Activated naive CD8-positive, alpha-beta T cell treated with anti-CD3 and anti-CD28 coated beads, Interleukin-2, amount 10 ng/mL, durations not matched to agents 7 days and 5 days (primary cell): ENCODE measurements at regions not wholly inside any gene's neighbourhood (a gene's known extent, or its start where the extent isn't known, plus 50 kb on each side); places are given as distances from the start of the nearest gene placed in this dataset.
A peak's percentile ranks its signal among the peaks of the same experiment; 100 is the strongest.

Experiments
- ATAC-seq: fragments of 150-1000 bp; cut with Tn5 transposase; one replicate; pipeline ENCODE4 v1.10.0; 2021; ENCODE audit warnings: low read depth, moderate library complexity
- POLR2A ChIA-PET: fragments of 350-600 bp; sonication (Branson Sonifier 250); formaldehyde crosslinking; loops from one replicate; lab custom pipeline; 2021; ENCODE audit warnings: antibody characterized with exemption; lab: Charles Lee
- DNase-seq: peaks from one replicate; pipeline ENCODE4 v3.0.0; 2021
- H3K27ac Mint-ChIP-seq: one replicate; pipeline ENCODE4 v1.8.0; 2022; ENCODE audit warnings: mild to moderate bottlenecking, mixed read lengths
- H3K27me3 Mint-ChIP-seq: one replicate; pipeline ENCODE4 v1.8.0; 2022; ENCODE audit warnings: mild to moderate bottlenecking, moderate library complexity, mixed read lengths
- H3K36me3 Mint-ChIP-seq: one replicate; pipeline ENCODE4 v1.8.0; 2021; ENCODE audit warnings: mild to moderate bottlenecking, mixed read lengths
- H3K4me1 Mint-ChIP-seq: one replicate; pipeline ENCODE4 v1.8.0; 2021; ENCODE audit warnings: mixed read lengths
- H3K4me3 Mint-ChIP-seq: one replicate; pipeline ENCODE4 v1.8.0; 2022; ENCODE audit warnings: mild to moderate bottlenecking, moderate library complexity, mixed read lengths
- H3K9me3 Mint-ChIP-seq: one replicate; pipeline ENCODE4 v1.8.0; 2021; ENCODE audit warnings: mixed read lengths

DNA sequence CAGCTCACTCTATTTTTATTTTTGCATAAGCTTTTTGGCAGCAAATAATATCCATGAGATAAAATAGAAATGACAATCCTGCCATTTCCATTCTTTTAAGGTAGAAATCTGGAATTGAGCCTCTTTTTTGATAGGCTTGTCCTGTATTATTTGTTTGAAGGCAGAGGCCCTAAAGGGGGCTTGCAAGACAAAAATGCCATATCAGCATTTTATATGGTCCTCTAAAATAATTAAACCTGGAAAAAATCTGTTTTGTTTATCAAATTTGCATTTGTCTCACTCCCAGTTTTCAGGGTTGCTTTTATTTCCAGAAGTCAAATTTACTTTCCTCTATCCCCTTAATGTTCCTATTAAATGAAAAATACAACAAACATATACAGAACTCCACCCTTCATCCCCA, 134.9 kb upstream of the GAP43 start:
- H3K27me3 Mint-ChIP-seq: peaks cover 16% of the 10 kb centered on the region
- H3K4me3 Mint-ChIP-seq: no peak overlapping the region
- ATAC-seq: no peak
- no peaks in the 10 kb centered on the region for H3K36me3 Mint-ChIP-seq
- POLR2A ChIA-PET: no interaction called here
- no peaks in the 10 kb centered on the region for H3K4me1 Mint-ChIP-seq
- H3K27ac Mint-ChIP-seq: no peak overlapping the region
- DNase-seq: no peak
- no peaks in the 10 kb centered on the region for H3K9me3 Mint-ChIP-seq

DNA sequence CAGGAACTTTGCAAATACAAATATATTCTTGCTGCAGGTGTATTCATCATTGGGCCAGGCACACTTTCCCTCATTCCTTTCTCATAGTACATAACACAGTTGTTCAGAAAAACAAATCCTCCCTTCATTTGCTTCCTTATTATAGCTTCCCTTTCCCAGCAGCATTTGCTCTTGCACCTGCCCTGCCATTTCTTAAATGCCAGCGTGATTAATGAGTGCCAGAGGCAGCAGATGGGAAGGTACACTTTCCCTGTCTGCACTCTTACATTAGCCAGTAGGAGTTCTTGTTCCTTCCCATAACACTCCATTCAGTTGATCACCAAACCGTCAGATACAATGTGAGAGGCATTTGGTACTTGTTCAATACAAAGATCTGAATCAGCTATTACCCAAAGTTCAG, 128.5 kb upstream of the GAP43 start:
- H3K4me1 Mint-ChIP-seq: no peaks in the 10 kb centered on the region
- H3K27ac Mint-ChIP-seq: no peak overlapping the region
- no peak for DNase-seq
- POLR2A ChIA-PET: no interaction called here
- no peaks in the 10 kb centered on the region for H3K9me3 Mint-ChIP-seq
- no peak overlapping the region for H3K4me3 Mint-ChIP-seq
- no peak for ATAC-seq
- H3K36me3 Mint-ChIP-seq: no peaks in the 10 kb centered on the region
- peaks cover 33% of the 10 kb centered on the region for H3K27me3 Mint-ChIP-seq

DNA sequence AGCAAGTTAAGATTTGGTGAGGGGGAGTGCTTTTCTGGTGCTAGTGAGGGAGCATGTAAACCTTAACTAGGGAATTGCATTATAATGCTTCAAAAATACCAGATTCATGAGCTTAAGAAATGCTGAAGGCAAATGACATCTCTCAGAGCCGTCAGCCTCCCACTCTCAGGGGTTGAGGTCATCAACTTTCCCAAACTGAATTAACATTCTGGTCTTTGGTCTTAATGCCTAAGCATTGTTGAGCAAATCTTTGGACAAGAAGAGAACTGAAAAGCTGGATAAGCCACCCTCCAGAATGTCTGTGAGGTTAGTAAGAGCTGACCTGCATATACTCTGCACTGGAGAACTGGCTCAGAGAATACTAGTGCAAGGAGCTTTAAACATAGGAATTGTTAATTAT, 124.9 kb upstream of the GAP43 start:
- Mint-ChIP-seq H3K36me3 (no peaks in the 10 kb centered on the region), H3K4me1 (no peaks in the 10 kb centered on the region)

DNA sequence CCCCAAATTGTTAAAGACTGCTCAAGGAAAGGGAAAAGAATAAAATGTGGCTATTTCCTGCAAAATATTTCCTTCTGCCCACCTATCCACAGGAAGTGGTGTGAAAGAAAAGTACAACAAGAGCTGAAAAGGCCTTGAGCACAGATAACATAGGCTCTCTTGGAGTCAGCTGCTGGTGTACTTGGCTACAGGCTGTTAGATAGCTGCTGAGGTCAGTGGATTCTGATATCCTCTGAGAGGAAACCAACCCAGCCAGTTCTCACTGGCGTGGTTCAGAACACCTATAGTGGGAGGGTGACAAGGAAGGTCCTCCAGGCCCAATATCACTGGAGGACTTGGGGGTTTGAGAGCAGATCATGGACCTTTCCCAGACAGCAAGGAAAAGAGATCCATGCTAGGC, 124.4 kb upstream of the GAP43 start:
- no peak for ATAC-seq
- DNase-seq: no peak
- no peak overlapping the region for H3K27ac Mint-ChIP-seq
- POLR2A ChIA-PET: no interaction called here
- H3K4me3 Mint-ChIP-seq: no peak overlapping the region
- no peaks in the 10 kb centered on the region for H3K9me3 Mint-ChIP-seq
- no peaks in the 10 kb centered on the region for H3K4me1 Mint-ChIP-seq
- no peaks in the 10 kb centered on the region for H3K36me3 Mint-ChIP-seq
- H3K27me3 Mint-ChIP-seq: peaks cover 25% of the 10 kb centered on the region

More for the DNA sequence above, 124.9 kb upstream of the GAP43 start:
- ATAC-seq (no peak), DNase-seq (no peak)
- Mint-ChIP-seq H3K4me3 (no peak overlapping the region), H3K27ac (no peak overlapping the region), H3K27me3 (peaks cover 27% of the 10 kb centered on the region), H3K9me3 (no peaks in the 10 kb centered on the region)
- POLR2A ChIA-PET: no interaction called here

DNA sequence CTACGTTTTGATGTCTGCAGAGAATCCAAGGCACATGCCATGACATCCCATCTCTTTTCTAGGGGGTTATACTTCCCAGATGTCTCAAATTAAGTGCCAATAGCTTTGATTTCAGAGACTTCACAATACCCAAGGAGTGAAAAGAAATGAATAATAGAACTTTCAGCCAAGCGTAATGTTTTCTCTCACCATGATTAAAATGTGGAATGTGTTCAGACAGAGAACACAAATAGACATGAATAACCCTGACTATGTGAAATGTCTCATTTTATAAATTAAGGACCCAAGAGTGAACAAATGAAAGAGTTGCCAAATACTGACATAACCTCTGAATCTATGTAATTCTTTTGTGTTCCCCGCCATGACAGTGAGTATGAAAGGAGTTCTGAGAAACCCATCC, 123.6 kb upstream of the GAP43 start:
- H3K27ac Mint-ChIP-seq: no peak overlapping the region
- no peaks in the 10 kb centered on the region for H3K36me3 Mint-ChIP-seq
- H3K27me3 Mint-ChIP-seq: peaks cover 18% of the 10 kb centered on the region
- no peak for ATAC-seq
- POLR2A ChIA-PET: no interaction called here
- DNase-seq: no peak
- H3K9me3 Mint-ChIP-seq: no peaks in the 10 kb centered on the region
- no peak overlapping the region for H3K4me3 Mint-ChIP-seq
- no peaks in the 10 kb centered on the region for H3K4me1 Mint-ChIP-seq

DNA sequence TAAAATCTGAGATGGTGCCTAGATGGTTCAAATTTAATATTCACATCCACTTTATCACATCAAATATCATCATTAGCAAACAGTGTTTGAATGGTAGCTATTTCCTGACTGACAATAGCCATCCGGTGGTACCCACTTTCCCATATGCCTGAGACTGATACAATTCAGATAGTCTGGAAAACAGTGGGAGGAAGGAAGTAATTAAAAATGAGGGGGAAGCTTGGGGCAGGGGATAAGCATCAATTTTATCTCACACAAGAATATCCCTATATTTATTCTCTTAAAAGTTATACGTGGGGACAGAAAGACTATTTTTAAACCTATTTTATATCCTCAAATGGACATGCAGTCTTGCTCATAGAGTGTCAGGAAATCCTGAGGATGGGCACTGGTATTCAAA, 122.5 kb upstream of the GAP43 start:
- H3K27ac Mint-ChIP-seq: no peak overlapping the region
- H3K36me3 Mint-ChIP-seq: no peaks in the 10 kb centered on the region
- ATAC-seq: no peak
- no peaks in the 10 kb centered on the region for H3K4me1 Mint-ChIP-seq
- POLR2A ChIA-PET: no interaction called here
- peaks cover 3% of the 10 kb centered on the region for H3K9me3 Mint-ChIP-seq
- peaks cover 15% of the 10 kb centered on the region for H3K27me3 Mint-ChIP-seq
- DNase-seq: no peak
- H3K4me3 Mint-ChIP-seq: no peak overlapping the region

DNA sequence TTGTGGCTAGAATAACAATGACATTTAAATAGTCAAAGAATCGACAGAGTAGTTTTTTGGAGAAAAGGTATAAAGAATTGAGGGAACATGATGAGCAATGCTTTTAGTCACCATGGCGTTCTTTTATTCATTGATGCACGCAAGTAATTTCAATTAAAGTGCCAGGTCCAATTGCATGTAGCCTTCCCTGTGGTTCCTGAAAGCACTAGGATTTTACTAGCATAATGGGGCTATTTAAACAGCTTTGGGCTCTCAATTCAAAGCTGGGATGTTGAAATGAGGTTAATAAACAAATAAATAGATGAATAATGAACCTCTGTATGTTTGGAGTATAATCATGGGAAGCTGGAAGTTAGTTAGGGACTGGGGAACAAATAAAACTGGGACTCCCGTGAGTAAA, 121.2 kb upstream of the GAP43 start:
- Mint-ChIP-seq H3K36me3 (no peaks in the 10 kb centered on the region), H3K27me3 (peaks cover 8% of the 10 kb centered on the region), H3K4me3 (no peak overlapping the region), H3K27ac (no peak overlapping the region), H3K9me3 (peaks cover 7% of the 10 kb centered on the region), H3K4me1 (no peaks in the 10 kb centered on the region)
- POLR2A ChIA-PET: no interaction called here
- ATAC-seq (no peak), DNase-seq (no peak)

DNA sequence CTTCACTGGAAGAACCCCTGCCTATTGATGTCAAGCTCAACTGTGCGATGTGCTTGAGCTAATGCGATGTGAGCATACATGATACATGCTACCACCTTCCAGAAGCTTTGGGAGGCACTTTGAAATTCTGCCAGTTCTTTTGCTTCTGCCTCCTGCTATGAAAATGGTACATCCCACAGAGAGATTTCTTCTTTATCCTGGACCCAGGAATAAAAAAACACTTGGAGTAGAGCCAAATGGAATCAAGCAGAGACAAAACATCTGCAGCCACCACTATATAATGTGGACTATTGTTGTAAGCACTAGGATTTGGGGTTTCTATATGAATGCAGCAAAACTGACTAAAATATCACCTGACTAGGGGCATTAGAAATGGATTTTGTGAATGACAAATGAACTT, 119.9 kb upstream of the GAP43 start:
- ATAC-seq: no peak
- H3K27ac Mint-ChIP-seq: no peak overlapping the region

DNA sequence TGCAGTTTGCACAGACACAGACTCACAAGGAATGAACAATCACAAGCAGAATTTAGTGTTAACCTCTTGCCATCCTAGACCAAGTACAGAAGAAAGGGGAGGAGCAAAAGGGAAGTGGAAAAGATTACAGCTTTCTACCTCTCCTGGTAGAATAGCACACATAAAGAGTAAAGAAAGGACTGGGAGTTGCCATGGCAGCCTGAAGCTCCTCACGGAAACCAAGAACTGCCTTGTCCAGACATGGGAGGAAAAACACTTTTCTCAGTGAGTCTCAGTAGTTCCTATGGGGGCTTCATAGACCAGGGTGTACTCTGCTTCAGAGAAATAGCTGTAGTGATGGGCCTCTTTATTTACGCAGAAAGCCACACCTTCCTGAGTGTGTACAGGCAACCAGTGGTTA, 114.7 kb upstream of the GAP43 start:
- Mint-ChIP-seq H3K4me1 (peaks cover 11% of the 10 kb centered on the region), H3K36me3 (no peaks in the 10 kb centered on the region), H3K9me3 (peaks cover 7% of the 10 kb centered on the region), H3K27me3 (peaks cover 29% of the 10 kb centered on the region), H3K27ac (no peak overlapping the region), H3K4me3 (no peak overlapping the region)
- no peak for ATAC-seq
- no peak for DNase-seq
- POLR2A ChIA-PET: interaction anchor here (0.6 kb wide), 1 partner anchor 184 kb away, joined by 3 read pairs; no protein-coding TSS in a partner anchor

More for the DNA sequence above, 119.9 kb upstream of the GAP43 start:
- peaks cover 5% of the 10 kb centered on the region for H3K27me3 Mint-ChIP-seq
- no peaks in the 10 kb centered on the region for H3K4me1 Mint-ChIP-seq
- no peak for DNase-seq
- no peak overlapping the region for H3K4me3 Mint-ChIP-seq
- H3K9me3 Mint-ChIP-seq: peaks cover 7% of the 10 kb centered on the region
- no peaks in the 10 kb centered on the region for H3K36me3 Mint-ChIP-seq
- POLR2A ChIA-PET: no interaction called here

DNA sequence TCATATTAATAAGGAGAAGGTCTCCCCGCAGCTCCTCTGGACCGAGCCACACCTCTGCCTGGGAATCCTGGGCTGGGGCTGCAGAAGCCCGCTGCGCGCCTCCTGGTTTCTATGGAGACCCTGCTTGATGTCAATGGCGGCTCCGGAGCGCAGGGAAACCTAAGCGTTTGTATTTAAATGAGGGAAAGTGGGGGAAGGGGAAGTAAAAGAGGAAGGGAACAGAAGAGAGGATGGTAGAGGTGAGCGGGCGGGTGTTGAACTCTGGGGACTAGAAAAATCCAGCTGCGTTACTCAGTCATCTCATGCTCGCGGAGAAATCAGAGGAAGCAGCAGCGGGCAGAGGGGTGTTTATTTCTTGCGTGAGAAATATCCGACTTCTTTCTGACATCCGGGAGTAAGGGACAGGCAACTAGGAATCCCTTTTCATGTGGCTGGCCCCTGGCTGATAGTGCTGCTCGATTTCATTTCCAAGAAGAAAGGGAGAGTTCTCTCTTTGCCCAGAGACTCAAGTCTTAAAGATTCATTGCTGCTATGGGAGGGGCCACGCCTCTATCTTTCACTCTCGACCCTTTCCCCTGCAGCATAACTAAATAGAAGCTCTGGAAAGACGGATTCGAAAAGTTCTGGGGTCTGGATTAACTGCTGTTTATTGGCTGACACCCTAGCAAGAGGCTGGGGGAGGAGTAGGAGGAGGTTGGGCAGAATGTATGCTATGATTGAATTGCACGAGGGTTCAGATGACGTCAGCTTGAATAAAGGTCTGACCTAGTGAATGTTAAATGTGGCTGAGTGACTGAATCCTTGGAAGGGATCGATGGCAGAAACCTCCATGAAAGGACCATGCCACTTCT, 110.5 kb upstream of the GAP43 start:
- Mint-ChIP-seq H3K36me3 (no peaks in the 10 kb centered on the region), H3K4me1 (peaks cover 13% of the 10 kb centered on the region), H3K9me3 (no peaks in the 10 kb centered on the region), H3K4me3 (peak overlapping the region; percentile 83), H3K27me3 (peaks cover 29% of the 10 kb centered on the region), H3K27ac (peak overlapping the region; percentile 8)
- DNase-seq (no peak), ATAC-seq (peak; percentile 75)
- POLR2A ChIA-PET: no interaction called here

DNA sequence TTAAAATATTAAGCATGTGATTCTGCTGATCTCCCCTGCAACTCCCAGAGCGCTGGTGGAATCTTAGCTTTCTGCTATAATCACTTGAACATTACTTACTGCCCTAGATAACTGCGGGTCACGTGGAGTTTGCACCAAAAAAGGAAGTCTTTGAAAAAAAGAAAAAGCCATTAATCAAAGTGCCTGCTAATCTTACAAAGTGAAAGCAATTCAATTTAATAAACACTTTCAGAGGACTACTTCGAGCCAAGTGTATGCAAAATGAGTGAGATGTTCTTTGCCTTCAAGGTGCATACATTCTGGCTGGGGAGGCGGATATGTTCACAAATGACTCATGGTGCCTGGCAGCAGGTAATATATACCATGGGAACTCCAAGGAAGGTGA, 109.9 kb upstream of the GAP43 start:
- Mint-ChIP-seq H3K36me3 (no peaks in the 10 kb centered on the region), H3K4me1 (peaks cover 13% of the 10 kb centered on the region), H3K9me3 (no peaks in the 10 kb centered on the region), H3K27ac (no peak overlapping the region), H3K4me3 (peak overlapping the region; percentile 83), H3K27me3 (peaks cover 29% of the 10 kb centered on the region)
- ATAC-seq (no peak), DNase-seq (no peak)
- POLR2A ChIA-PET: no interaction called here

DNA sequence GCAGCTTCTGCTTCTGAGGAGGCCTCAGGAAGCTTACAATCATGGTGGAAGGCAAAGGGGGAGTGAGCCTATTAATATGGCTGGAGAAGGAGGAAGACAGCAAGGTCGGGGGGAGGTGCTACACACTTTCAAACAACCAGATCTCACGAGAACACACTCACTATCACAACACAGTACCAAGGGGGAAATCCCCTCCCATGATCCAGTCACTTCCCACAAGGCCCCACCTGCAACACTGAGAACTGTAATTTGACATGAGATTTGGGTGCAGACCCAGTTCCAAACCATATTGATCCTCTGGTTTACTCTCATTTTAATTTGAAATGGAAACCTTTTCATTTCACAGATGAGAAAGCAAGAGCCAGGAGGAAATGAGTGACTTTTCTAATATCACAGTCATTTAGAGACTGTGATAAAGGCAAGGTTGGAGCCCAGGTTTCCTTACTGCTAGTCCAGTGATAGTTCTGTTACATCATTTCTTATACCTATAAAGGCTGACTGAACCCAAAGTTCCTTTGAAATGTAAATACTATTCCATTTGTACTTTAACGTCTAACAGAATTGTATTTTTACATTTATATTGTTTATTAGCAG, 105.8 kb upstream of the GAP43 start:
- DNase-seq (no peak), ATAC-seq (no peak)
- Mint-ChIP-seq H3K27ac (no peak overlapping the region), H3K36me3 (no peaks in the 10 kb centered on the region), H3K27me3 (peaks cover 5% of the 10 kb centered on the region), H3K4me3 (no peak overlapping the region), H3K9me3 (no peaks in the 10 kb centered on the region), H3K4me1 (peaks cover 17% of the 10 kb centered on the region)
- POLR2A ChIA-PET: no interaction called here

DNA sequence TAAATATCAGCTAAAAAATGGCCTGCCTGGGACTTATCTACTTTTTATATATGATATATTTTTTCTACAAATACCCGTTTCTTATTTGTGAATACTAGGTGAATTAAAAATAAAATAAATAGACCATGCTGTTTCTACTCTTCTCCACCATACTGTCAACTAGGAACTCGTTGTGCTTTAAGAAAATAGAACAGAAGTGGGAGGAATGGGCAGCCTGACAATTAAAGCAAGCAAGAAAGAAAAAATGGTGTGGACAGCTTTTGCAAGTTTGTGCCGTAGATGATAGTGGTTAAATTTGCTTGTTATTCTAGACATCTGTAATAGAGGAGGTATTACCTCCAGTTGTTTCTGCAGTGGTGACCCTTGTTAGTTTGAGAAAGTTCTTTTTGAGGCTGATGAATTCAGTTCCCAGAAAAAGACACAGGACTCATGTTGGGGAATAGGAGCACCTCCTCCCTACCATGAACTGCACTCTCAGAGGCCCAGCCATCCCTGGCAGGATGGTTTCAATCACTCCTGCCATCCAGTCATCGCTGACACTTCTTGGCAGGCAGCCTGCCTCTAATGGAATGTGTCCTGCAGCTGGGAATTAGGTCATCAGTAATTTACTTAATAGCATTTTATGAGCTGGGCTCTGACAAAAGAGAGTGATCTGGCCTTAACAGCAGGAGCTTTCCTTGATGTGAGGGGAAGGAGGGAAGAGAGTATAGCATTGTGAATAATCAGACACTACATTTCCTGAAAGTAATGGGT, 105.0 kb upstream of the GAP43 start:
- H3K36me3 Mint-ChIP-seq: no peaks in the 10 kb centered on the region
- ATAC-seq: no peak
- H3K27me3 Mint-ChIP-seq: peaks cover 3% of the 10 kb centered on the region
- no peak overlapping the region for H3K4me3 Mint-ChIP-seq
- peaks cover 11% of the 10 kb centered on the region for H3K4me1 Mint-ChIP-seq
- no peak for DNase-seq
- no peaks in the 10 kb centered on the region for H3K9me3 Mint-ChIP-seq
- no peak overlapping the region for H3K27ac Mint-ChIP-seq
- POLR2A ChIA-PET: no interaction called here

DNA sequence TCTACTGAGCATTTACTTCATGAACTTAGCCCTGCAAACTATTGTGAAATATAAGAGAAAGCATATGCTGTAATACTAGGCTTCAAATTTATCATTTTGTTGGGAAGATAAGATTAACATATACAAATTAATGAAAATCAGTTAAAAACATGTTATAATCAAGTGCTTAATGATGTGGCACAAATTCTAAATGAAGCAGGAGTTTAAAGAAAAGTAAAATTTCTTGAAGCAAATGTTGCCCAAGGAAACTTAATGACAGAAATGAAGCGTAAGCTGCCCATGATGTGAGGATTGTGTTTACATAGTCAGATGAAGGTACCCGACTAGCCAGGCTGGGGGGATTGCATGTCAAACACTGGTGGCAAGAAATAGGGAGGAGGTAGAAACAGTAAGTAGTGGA, 103.1 kb upstream of the GAP43 start:
- Mint-ChIP-seq H3K4me1 (peaks cover 7% of the 10 kb centered on the region), H3K27ac (no peak overlapping the region), H3K36me3 (no peaks in the 10 kb centered on the region), H3K27me3 (peaks cover 5% of the 10 kb centered on the region), H3K9me3 (no peaks in the 10 kb centered on the region), H3K4me3 (no peak overlapping the region)
- POLR2A ChIA-PET: no interaction called here
- ATAC-seq: no peak
- DNase-seq: no peak
